HepG2 (cell line): ENCODE measurements at regions not wholly inside any gene's neighbourhood (a gene's known extent, or its start where the extent isn't known, plus 50 kb on each side); places are given as distances from the start of the nearest gene placed in this dataset.

Experiments
- GZF1 ChIP-seq: sonication (generic); formaldehyde crosslinking; IDR thresholded peaks from 2 replicates; pipeline ENCODE4 v1.5.1; 2020; ENCODE audit warnings: mild to moderate bottlenecking, missing genetic modification reagents
- HNRNPH1 ChIP-seq: fragments of 200-400 bp; formaldehyde crosslinking; optimal IDR thresholded peaks from 2 replicates; pipeline ENCODE3; 2017; ENCODE audit warnings: mild to moderate bottlenecking, low read depth, low read length
- JUNB ChIP-seq: sonication (generic); formaldehyde crosslinking; IDR thresholded peaks from 2 replicates; pipeline ENCODE4 v1.8.0; 2022; ENCODE audit warnings: missing genetic modification reagents, mild to moderate bottlenecking, borderline replicate concordance
- MATR3 ChIP-seq: sonication (generic); formaldehyde crosslinking; IDR thresholded peaks from 2 replicates; pipeline ENCODE4 v1.4.0; 2020; ENCODE audit warnings: missing genetic modification reagents
- MTA3 ChIP-seq: sonication (generic); formaldehyde crosslinking; IDR thresholded peaks from 2 replicates; pipeline ENCODE4 v1.4.0; 2020; ENCODE audit warnings: missing genetic modification reagents
- SETDB1 ChIP-seq: sonication (generic); formaldehyde crosslinking; IDR thresholded peaks from 2 replicates; pipeline ENCODE4 v1.5.1; 2020; ENCODE audit warnings: missing genetic modification reagents, mild to moderate bottlenecking, borderline replicate concordance
- ZFYVE20 ChIP-seq: sonication (generic); formaldehyde crosslinking; IDR thresholded peaks from 2 replicates; pipeline ENCODE4 v1.8.0; 2023; ENCODE audit warnings: low read depth, mild to moderate bottlenecking, moderate library complexity, missing genetic modification reagents, borderline replicate concordance
- ZNF747 ChIP-seq: sonication (generic); formaldehyde crosslinking; IDR thresholded peaks from 2 replicates; pipeline ENCODE4 v1.8.1; 2023; ENCODE audit warnings: missing genetic modification reagents, mild to moderate bottlenecking, borderline replicate concordance

DNA sequence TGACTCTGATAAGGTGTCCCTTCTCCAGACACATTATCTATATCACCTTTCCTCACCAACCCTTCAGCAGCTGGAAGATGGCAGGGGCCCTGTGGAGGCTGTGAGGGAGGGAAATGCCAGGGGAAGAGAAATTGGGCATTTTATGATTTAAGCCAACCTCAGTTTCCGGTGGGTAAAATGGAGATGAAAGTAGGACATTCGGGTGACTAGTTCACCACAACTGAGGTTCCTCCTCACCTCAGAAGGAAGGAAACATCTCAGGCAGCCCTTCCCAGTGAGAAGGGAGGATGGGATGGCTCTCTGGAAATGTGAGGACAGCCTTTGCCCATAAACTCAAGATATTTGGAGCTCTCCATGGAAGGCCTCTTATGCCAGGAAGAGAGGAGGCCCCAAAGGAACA is 251.5 kb downstream of the MID1IP1 start:
- TF ChIP-seq ZNF747 (CRISPR knock-in tag) = no peak
- TF ChIP-seq MTA3 (CRISPR knock-in tag) = no peak
- no peak for TF ChIP-seq SETDB1 (CRISPR knock-in tag)
- no peak for TF ChIP-seq JUNB (CRISPR knock-in tag)
- TF ChIP-seq MATR3 = no peak
- TF ChIP-seq ZFYVE20 = no peak
- TF ChIP-seq HNRNPH1 = no peak
- TF ChIP-seq GZF1 = no peak
